ENCODE measurements at regions not wholly inside any gene's neighbourhood (a gene's known extent, or its start where the extent isn't known, plus 50 kb on each side); places are given as distances from the start of the nearest gene placed in this dataset.

DNA sequence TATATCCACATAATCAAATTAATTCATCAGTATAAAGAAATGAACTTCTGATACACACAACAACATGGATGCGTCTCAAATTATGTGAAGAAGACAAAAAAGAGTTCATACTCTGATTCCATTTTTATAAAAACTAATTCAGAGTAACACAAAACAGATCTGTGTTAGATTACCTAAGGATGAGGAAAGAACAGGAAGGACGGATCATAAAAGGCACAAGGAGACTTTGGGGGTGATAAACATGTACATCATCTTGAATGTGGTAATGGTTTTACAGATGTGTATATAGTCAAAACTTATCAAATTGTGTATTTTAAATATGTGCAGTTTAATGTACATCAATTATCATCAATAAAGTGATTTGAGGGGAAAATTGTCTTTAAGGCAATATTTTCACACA is 59.9 kb upstream of the DOCK9 start:
- TF ChIP-seq, protein P1, sequence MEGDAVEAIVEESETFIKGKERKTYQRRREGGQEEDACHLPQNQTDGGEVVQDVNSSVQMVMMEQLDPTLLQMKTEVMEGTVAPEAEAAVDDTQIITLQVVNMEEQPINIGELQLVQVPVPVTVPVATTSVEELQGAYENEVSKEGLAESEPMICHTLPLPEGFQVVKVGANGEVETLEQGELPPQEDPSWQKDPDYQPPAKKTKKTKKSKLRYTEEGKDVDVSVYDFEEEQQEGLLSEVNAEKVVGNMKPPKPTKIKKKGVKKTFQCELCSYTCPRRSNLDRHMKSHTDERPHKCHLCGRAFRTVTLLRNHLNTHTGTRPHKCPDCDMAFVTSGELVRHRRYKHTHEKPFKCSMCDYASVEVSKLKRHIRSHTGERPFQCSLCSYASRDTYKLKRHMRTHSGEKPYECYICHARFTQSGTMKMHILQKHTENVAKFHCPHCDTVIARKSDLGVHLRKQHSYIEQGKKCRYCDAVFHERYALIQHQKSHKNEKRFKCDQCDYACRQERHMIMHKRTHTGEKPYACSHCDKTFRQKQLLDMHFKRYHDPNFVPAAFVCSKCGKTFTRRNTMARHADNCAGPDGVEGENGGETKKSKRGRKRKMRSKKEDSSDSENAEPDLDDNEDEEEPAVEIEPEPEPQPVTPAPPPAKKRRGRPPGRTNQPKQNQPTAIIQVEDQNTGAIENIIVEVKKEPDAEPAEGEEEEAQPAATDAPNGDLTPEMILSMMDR (IDR thresholded peaks at IDR 0.05; ENCODE audit: low read depth, low read length), result no peak
- no peak for TF ChIP-seq EZH2phosphoT487 (IDR thresholded peaks at IDR 0.05; ENCODE audit: low read depth)

All from OCI-LY3 (cell line).